ENCODE measurements at regions not wholly inside any gene's neighbourhood (a gene's known extent, or its start where the extent isn't known, plus 50 kb on each side); places are given as distances from the start of the nearest gene placed in this dataset.
"Not testable (repeated sequence)": the region's sequence is repeated elsewhere in the genome, so short reads cannot be mapped to it uniquely, and the experiment has no call there.

GRCh38 chr13:34383728-34384127, 558.3 kb upstream of the NBEA start:
- DNase-seq (ENCODE audit: low read depth in 4 of 6, low spot score in 6 of 6): no peak
- Histone ChIP-seq H3K4me3 (ENCODE audit: low read depth, low read length) (no peak overlapping the region), H3K27me3 (ENCODE audit: control insufficient read depth, insufficient read depth, low read length) (no peaks in the 10 kb centered on the region), H3K4me1 (ENCODE audit: control insufficient read depth, insufficient read depth, low read length) (no peaks in the 10 kb centered on the region), H3K36me3 (ENCODE audit: control insufficient read depth, insufficient read depth, low read length) (no peaks in the 10 kb centered on the region), H3K27ac (ENCODE audit: low read depth, low read length) (no peak overlapping the region), H3K9me3 (ENCODE audit: control insufficient read depth, insufficient read depth, low read length) (no peaks in the 10 kb centered on the region)
- whole genome bisulfite sequencing (ENCODE audit: insufficient coverage): no CpG with 5 or more reads among the region's 3 CpGs

- H3K4me1 ChIP-seq (ENCODE audit: control insufficient read depth, insufficient read depth, low read length); H3K27me3 ChIP-seq (ENCODE audit: control insufficient read depth, insufficient read depth, low read length); H3K27ac ChIP-seq (ENCODE audit: low read depth, low read length); H3K9me3 ChIP-seq (ENCODE audit: control insufficient read depth, insufficient read depth, low read length); H3K4me3 ChIP-seq (ENCODE audit: low read depth, low read length); DNase-seq (ENCODE audit: low read depth in 4 of 6, low spot score in 6 of 6); H3K36me3 ChIP-seq (ENCODE audit: control insufficient read depth, insufficient read depth, low read length): not testable (repeated sequence)
Measured at GRCh38 chr13:34386229-34386628, 555.8 kb upstream of the NBEA start.

GRCh38 chr13:34391076-34391475, 551.0 kb upstream of the NBEA start:
- no peaks in the 10 kb centered on the region for H3K4me1 ChIP-seq (ENCODE audit: control insufficient read depth, insufficient read depth, low read length)
- H3K4me3 ChIP-seq (ENCODE audit: low read depth, low read length): no peak overlapping the region
- H3K36me3 ChIP-seq (ENCODE audit: control insufficient read depth, insufficient read depth, low read length): no peaks in the 10 kb centered on the region
- no CpG with 5 or more reads among the region's 2 CpGs for WGBS (ENCODE audit: insufficient coverage)
- H3K27me3 ChIP-seq (ENCODE audit: control insufficient read depth, insufficient read depth, low read length): no peaks in the 10 kb centered on the region
- H3K27ac ChIP-seq (ENCODE audit: low read depth, low read length): no peak overlapping the region
- no peak for DNase-seq (ENCODE audit: low read depth in 4 of 6, low spot score in 6 of 6)
- H3K9me3 ChIP-seq (ENCODE audit: control insufficient read depth, insufficient read depth, low read length): peaks cover 2% of the 10 kb centered on the region

GRCh38 chr13:34401696-34402095, 540.4 kb upstream of the NBEA start:
- no peak for DNase-seq (ENCODE audit: low read depth in 4 of 6, low spot score in 6 of 6)
- Histone ChIP-seq H3K27ac (ENCODE audit: low read depth, low read length) (no peak overlapping the region), H3K4me3 (ENCODE audit: low read depth, low read length) (no peak overlapping the region), H3K9me3 (ENCODE audit: control insufficient read depth, insufficient read depth, low read length) (no peaks in the 10 kb centered on the region), H3K4me1 (ENCODE audit: control insufficient read depth, insufficient read depth, low read length) (no peaks in the 10 kb centered on the region), H3K27me3 (ENCODE audit: control insufficient read depth, insufficient read depth, low read length) (no peaks in the 10 kb centered on the region), H3K36me3 (ENCODE audit: control insufficient read depth, insufficient read depth, low read length) (no peaks in the 10 kb centered on the region)
- no CpG with 5 or more reads among the region's 1 CpG for WGBS (ENCODE audit: insufficient coverage)

GRCh38 chr13:34405410-34406181, 536.5 kb upstream of the NBEA start:
- Histone ChIP-seq H3K4me3 (ENCODE audit: low read depth, low read length) (no peak overlapping the region), H3K36me3 (ENCODE audit: control insufficient read depth, insufficient read depth, low read length) (no peaks in the 10 kb centered on the region), H3K9me3 (ENCODE audit: control insufficient read depth, insufficient read depth, low read length) (no peaks in the 10 kb centered on the region), H3K4me1 (ENCODE audit: control insufficient read depth, insufficient read depth, low read length) (no peaks in the 10 kb centered on the region), H3K27ac (ENCODE audit: low read depth, low read length) (no peak overlapping the region), H3K27me3 (ENCODE audit: control insufficient read depth, insufficient read depth, low read length) (no peaks in the 10 kb centered on the region)
- no peak for DNase-seq (ENCODE audit: low read depth in 4 of 6, low spot score in 6 of 6)
- 64% methylated on average over 1 of the region's 4 CpGs for WGBS (ENCODE audit: insufficient coverage)

- H3K27ac ChIP-seq (ENCODE audit: low read depth, low read length): no peak overlapping the region
- WGBS (ENCODE audit: insufficient coverage): 55% methylated on average over 1 of the region's 2 CpGs
Measured at GRCh38 chr13:34408640-34409039, 533.4 kb upstream of the NBEA start.

GRCh38 chr13:34409496-34410182, 532.4 kb upstream of the NBEA start:
- Histone ChIP-seq H3K27me3 (ENCODE audit: control insufficient read depth, insufficient read depth, low read length) (no peaks in the 10 kb centered on the region), H3K27ac (ENCODE audit: low read depth, low read length) (no peak overlapping the region), H3K4me3 (ENCODE audit: low read depth, low read length) (no peak overlapping the region), H3K36me3 (ENCODE audit: control insufficient read depth, insufficient read depth, low read length) (no peaks in the 10 kb centered on the region), H3K4me1 (ENCODE audit: control insufficient read depth, insufficient read depth, low read length) (no peaks in the 10 kb centered on the region), H3K9me3 (ENCODE audit: control insufficient read depth, insufficient read depth, low read length) (no peaks in the 10 kb centered on the region)
- peak in 1 of 6 donors; percentile 67 for DNase-seq (ENCODE audit: low read depth in 4 of 6, low spot score in 6 of 6)
- 92% methylated on average over 2 of the region's 7 CpGs for WGBS (ENCODE audit: insufficient coverage)

More at GRCh38 chr13:34408640-34409039, 533.4 kb upstream of the NBEA start:
- Histone ChIP-seq H3K4me3 (ENCODE audit: low read depth, low read length) (no peak overlapping the region), H3K9me3 (ENCODE audit: control insufficient read depth, insufficient read depth, low read length) (no peaks in the 10 kb centered on the region), H3K27me3 (ENCODE audit: control insufficient read depth, insufficient read depth, low read length) (no peaks in the 10 kb centered on the region), H3K36me3 (ENCODE audit: control insufficient read depth, insufficient read depth, low read length) (no peaks in the 10 kb centered on the region), H3K4me1 (ENCODE audit: control insufficient read depth, insufficient read depth, low read length) (no peaks in the 10 kb centered on the region)
- peak in 2 of 6 donors; percentile 20 to 86 for DNase-seq (ENCODE audit: low read depth in 4 of 6, low spot score in 6 of 6)

GRCh38 chr13:34410678-34411077, 531.4 kb upstream of the NBEA start:
- peak in 1 of 6 donors; percentile 45 for DNase-seq (ENCODE audit: low read depth in 4 of 6, low spot score in 6 of 6)
- H3K4me3 ChIP-seq (ENCODE audit: low read depth, low read length): no peak overlapping the region
- no peaks in the 10 kb centered on the region for H3K27me3 ChIP-seq (ENCODE audit: control insufficient read depth, insufficient read depth, low read length)
- no peaks in the 10 kb centered on the region for H3K9me3 ChIP-seq (ENCODE audit: control insufficient read depth, insufficient read depth, low read length)
- H3K4me1 ChIP-seq (ENCODE audit: control insufficient read depth, insufficient read depth, low read length): no peaks in the 10 kb centered on the region
- WGBS (ENCODE audit: insufficient coverage): no CpG with 5 or more reads among the region's 4 CpGs
- H3K36me3 ChIP-seq (ENCODE audit: control insufficient read depth, insufficient read depth, low read length): no peaks in the 10 kb centered on the region
- H3K27ac ChIP-seq (ENCODE audit: low read depth, low read length): no peak overlapping the region

GRCh38 chr13:34411177-34411576, 530.9 kb upstream of the NBEA start:
- DNase-seq (ENCODE audit: low read depth in 4 of 6, low spot score in 6 of 6): peak in 1 of 6 donors; percentile 8
- Histone ChIP-seq H3K36me3 (ENCODE audit: control insufficient read depth, insufficient read depth, low read length) (no peaks in the 10 kb centered on the region), H3K9me3 (ENCODE audit: control insufficient read depth, insufficient read depth, low read length) (no peaks in the 10 kb centered on the region), H3K27ac (ENCODE audit: low read depth, low read length) (no peak overlapping the region), H3K4me3 (ENCODE audit: low read depth, low read length) (no peak overlapping the region), H3K27me3 (ENCODE audit: control insufficient read depth, insufficient read depth, low read length) (no peaks in the 10 kb centered on the region), H3K4me1 (ENCODE audit: control insufficient read depth, insufficient read depth, low read length) (no peaks in the 10 kb centered on the region)
- no CpG with 5 or more reads among the region's 1 CpG for WGBS (ENCODE audit: insufficient coverage)

GRCh38 chr13:34411894-34412293, 530.2 kb upstream of the NBEA start:
- Histone ChIP-seq H3K27me3 (ENCODE audit: control insufficient read depth, insufficient read depth, low read length) (no peaks in the 10 kb centered on the region), H3K4me1 (ENCODE audit: control insufficient read depth, insufficient read depth, low read length) (no peaks in the 10 kb centered on the region), H3K27ac (ENCODE audit: low read depth, low read length) (no peak overlapping the region), H3K9me3 (ENCODE audit: control insufficient read depth, insufficient read depth, low read length) (no peaks in the 10 kb centered on the region), H3K36me3 (ENCODE audit: control insufficient read depth, insufficient read depth, low read length) (no peaks in the 10 kb centered on the region), H3K4me3 (ENCODE audit: low read depth, low read length) (no peak overlapping the region)
- WGBS (ENCODE audit: insufficient coverage): 86% methylated on average over 1 of the region's 4 CpGs
- DNase-seq (ENCODE audit: low read depth in 4 of 6, low spot score in 6 of 6): peak in 1 of 6 donors; percentile 4

Data from spinal cord (tissue), 9 donors.